Adipocyte (in vitro differentiated cells): ENCODE measurements at regions not wholly inside any gene's neighbourhood (a gene's known extent, or its start where the extent isn't known, plus 50 kb on each side); places are given as distances from the start of the nearest gene placed in this dataset.

Source experiments
- DNase-seq: peaks from one replicate; pipeline ENCODE4 v3.0.0-alpha.2; 2015; ENCODE audit warnings: low read depth
- H3K27me3 ChIP-seq: replicated peaks from 2 replicates; pipeline ENCODE4 v1.7.0; 2013; ENCODE audit warnings: mild to moderate bottlenecking, low read length, moderate library complexity; ENCODE audit not compliant: control insufficient read depth, insufficient read depth
- H3K36me3 ChIP-seq: 2 replicates; pipeline ENCODE4 v1.7.0; 2013; ENCODE audit warnings: low read length, mild to moderate bottlenecking, moderate library complexity; ENCODE audit not compliant: control insufficient read depth, insufficient read depth, severe bottlenecking
- H3K4me1 ChIP-seq: 2 replicates; pipeline ENCODE4 v1.7.0; 2013; ENCODE audit warnings: mild to moderate bottlenecking, low read length, moderate library complexity; ENCODE audit not compliant: control insufficient read depth, insufficient read depth
- H3K4me3 ChIP-seq: 2 replicates; pipeline ENCODE4 v1.7.0; 2013; ENCODE audit warnings: mild to moderate bottlenecking, low read length, moderate library complexity
- H3K9ac ChIP-seq: 2 replicates; pipeline ENCODE4 v1.7.0; 2013; ENCODE audit warnings: mild to moderate bottlenecking, low read length, moderate library complexity
- H3K9me3 ChIP-seq: 2 replicates; pipeline ENCODE4 v1.7.0; 2013; ENCODE audit warnings: mild to moderate bottlenecking, low read length, moderate library complexity; ENCODE audit not compliant: control insufficient read depth

DNA sequence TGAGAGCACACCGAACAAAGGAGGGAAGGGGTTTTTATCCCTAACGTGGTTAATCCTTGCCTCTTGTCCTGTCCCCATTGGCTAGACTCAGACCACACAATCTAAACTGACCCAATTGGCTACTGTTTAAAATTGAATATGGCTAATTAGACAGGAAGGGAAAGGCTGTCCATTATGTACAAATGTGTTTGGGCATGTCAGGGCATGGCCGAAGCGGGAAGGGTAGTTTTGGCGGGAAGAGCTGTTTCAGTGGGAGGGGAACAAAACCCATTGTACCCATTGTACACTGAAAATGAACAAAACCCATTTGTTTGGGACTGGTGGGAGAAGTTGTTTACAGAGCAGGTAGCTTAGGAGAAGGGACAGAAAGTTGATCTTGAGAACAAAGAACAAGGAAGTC lies 330.9 kb upstream of the POU1F1 start:
- no peak overlapping the region for H3K4me3 ChIP-seq
- H3K27me3 ChIP-seq, result no peaks in the 10 kb centered on the region
- no peaks in the 10 kb centered on the region for H3K36me3 ChIP-seq
- DNase-seq, result no peak
- H3K4me1 ChIP-seq, result no peaks in the 10 kb centered on the region
- no peak overlapping the region for H3K9ac ChIP-seq
- peaks cover 10% of the 10 kb centered on the region for H3K9me3 ChIP-seq

GRCh38 chr3:87595798-87596197 lies 319.4 kb upstream of the POU1F1 start:
- no peak overlapping the region for H3K9ac ChIP-seq
- no peak for DNase-seq
- H3K4me3 ChIP-seq, result no peak overlapping the region
- no peaks in the 10 kb centered on the region for H3K4me1 ChIP-seq
- no peaks in the 10 kb centered on the region for H3K36me3 ChIP-seq
- no peaks in the 10 kb centered on the region for H3K9me3 ChIP-seq
- H3K27me3 ChIP-seq, result no peaks in the 10 kb centered on the region

GRCh38 chr3:87581240-87581639 lies 304.9 kb upstream of the POU1F1 start:
- no peak for DNase-seq
- no peaks in the 10 kb centered on the region for H3K9me3 ChIP-seq
- no peak overlapping the region for H3K4me3 ChIP-seq
- H3K9ac ChIP-seq, result no peak overlapping the region
- no peaks in the 10 kb centered on the region for H3K27me3 ChIP-seq
- no peaks in the 10 kb centered on the region for H3K4me1 ChIP-seq
- H3K36me3 ChIP-seq, result no peaks in the 10 kb centered on the region

DNA sequence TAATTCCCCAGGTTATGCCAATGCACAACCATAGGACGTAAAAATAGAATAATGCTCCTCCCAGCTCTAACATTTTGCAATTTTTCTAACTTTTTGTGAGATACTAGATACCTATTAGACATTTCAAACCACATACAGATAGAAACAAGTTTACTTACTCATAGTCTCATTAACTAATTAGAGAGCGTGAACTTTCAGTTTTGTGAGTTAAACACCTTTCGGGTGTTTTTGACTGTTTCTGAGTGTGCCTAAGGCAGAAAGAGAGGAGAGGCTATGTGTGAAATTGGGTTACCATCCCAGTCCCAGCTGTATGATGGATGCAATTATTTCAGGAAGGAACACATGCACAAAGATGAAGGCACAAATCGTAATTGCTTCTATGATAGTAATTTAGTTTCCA lies 300.4 kb upstream of the POU1F1 start:
- DNase-seq, result no peak
- H3K9me3 ChIP-seq, result no peaks in the 10 kb centered on the region
- H3K9ac ChIP-seq, result no peak overlapping the region
- no peaks in the 10 kb centered on the region for H3K27me3 ChIP-seq
- no peaks in the 10 kb centered on the region for H3K36me3 ChIP-seq
- H3K4me1 ChIP-seq, result no peaks in the 10 kb centered on the region
- H3K4me3 ChIP-seq, result no peak overlapping the region

DNA sequence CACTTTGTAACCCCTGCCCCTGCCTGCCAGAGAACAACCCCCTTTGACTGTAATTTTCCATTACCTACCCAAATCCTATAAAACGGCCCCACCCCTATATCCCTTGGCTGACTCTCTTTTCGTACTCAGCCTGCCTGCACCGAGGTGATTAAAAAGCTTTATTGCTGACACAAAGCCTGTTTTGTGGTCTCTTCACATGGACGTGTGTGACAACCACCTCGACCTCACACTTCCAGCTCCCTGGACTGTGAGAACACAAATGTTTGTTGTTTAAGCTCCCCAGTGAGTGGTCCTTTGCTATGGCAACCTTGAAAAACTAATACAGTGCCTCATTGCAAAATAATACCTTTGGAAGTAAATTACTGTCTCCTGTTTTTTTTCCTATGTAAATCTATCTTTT lies 299.2 kb upstream of the POU1F1 start:
- no peak for DNase-seq
- Histone ChIP-seq H3K27me3 (no peaks in the 10 kb centered on the region), H3K4me1 (no peaks in the 10 kb centered on the region), H3K36me3 (no peaks in the 10 kb centered on the region), H3K9me3 (no peaks in the 10 kb centered on the region), H3K9ac (no peak overlapping the region), H3K4me3 (no peak overlapping the region)

- Histone ChIP-seq H3K36me3 (no peaks in the 10 kb centered on the region), H3K9me3 (no peaks in the 10 kb centered on the region), H3K27me3 (no peaks in the 10 kb centered on the region), H3K4me3 (no peak overlapping the region), H3K4me1 (no peaks in the 10 kb centered on the region), H3K9ac (no peak overlapping the region)
- no peak for DNase-seq
These were observed 291.9 kb upstream of the POU1F1 start for GRCh38 chr3:87568331-87568730.

DNA sequence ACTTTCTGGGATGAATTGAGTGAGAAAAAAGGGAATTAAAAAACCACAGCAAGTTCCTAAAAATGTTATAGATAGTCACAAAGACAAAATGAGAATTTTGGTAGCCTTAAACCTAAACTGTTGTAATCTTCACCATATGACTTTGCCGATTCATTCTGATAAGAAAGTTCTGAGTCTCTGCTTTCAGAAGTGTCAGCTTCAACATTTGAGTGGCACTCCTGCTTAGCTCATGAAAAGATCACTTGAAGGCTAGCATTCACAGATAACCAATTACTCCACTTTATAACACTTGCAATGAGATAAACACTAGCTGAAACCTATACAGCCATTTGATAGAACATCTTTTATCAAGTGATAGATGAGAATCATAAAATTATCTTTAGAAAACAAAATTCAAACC lies 288.1 kb upstream of the POU1F1 start:
- DNase-seq, result no peak
- Histone ChIP-seq H3K4me1 (no peaks in the 10 kb centered on the region), H3K36me3 (no peaks in the 10 kb centered on the region), H3K9me3 (no peaks in the 10 kb centered on the region), H3K9ac (no peak overlapping the region), H3K4me3 (no peak overlapping the region), H3K27me3 (no peaks in the 10 kb centered on the region)

- Histone ChIP-seq H3K4me3 (no peak overlapping the region), H3K4me1 (no peaks in the 10 kb centered on the region), H3K9ac (no peak overlapping the region), H3K36me3 (no peaks in the 10 kb centered on the region), H3K27me3 (no peaks in the 10 kb centered on the region), H3K9me3 (no peaks in the 10 kb centered on the region)
- DNase-seq, result no peak
These were observed 287.3 kb upstream of the POU1F1 start for GRCh38 chr3:87563712-87564111.

- Histone ChIP-seq H3K9ac (no peak overlapping the region), H3K36me3 (no peaks in the 10 kb centered on the region), H3K27me3 (no peaks in the 10 kb centered on the region), H3K4me1 (no peaks in the 10 kb centered on the region), H3K4me3 (no peak overlapping the region), H3K9me3 (no peaks in the 10 kb centered on the region)
- no peak for DNase-seq
These were observed 282.1 kb upstream of the POU1F1 start for GRCh38 chr3:87558492-87558891.

DNA sequence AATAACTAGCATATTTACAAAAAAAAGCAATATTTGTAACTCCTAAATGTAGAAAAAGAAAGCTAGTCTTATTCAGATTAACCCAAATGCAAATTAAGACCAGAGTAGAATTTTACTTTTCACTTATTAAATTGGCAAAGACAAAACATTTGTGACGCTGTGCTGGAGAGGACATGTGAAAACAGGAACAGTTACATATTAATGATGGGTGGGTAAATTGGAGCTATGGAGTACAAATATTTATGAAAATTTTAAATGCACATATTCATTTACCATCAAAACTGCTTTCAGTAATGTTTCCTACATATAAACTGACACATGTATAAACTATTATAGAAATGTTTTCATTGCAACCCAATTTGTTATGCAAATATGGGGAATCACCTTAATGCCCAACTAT lies 278.9 kb upstream of the POU1F1 start:
- Histone ChIP-seq H3K4me3 (no peak overlapping the region), H3K4me1 (no peaks in the 10 kb centered on the region), H3K9ac (no peak overlapping the region), H3K36me3 (no peaks in the 10 kb centered on the region), H3K9me3 (no peaks in the 10 kb centered on the region), H3K27me3 (no peaks in the 10 kb centered on the region)
- no peak for DNase-seq

DNA sequence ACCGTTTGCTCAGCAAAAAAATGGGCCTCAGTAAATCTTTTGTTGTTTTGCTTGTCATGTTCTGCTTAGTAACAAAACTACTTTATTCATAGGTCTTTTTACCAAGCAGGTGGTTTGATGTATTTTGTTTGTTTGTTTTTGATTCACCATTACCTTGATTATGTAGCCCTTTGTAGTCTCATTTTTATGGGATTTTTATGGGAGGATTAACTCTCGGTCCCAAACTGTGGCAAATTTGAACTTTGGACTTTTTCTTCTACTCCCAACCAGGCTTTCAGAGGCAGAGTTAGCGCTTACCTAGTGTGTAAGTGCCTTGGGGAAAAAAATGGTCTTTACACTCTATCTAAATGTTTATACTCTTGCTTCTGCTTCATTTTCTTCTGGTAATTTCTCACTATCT lies 276.7 kb upstream of the POU1F1 start:
- Histone ChIP-seq H3K9ac (no peak overlapping the region), H3K27me3 (no peaks in the 10 kb centered on the region), H3K4me1 (no peaks in the 10 kb centered on the region), H3K36me3 (no peaks in the 10 kb centered on the region), H3K4me3 (no peak overlapping the region), H3K9me3 (no peaks in the 10 kb centered on the region)
- DNase-seq, result no peak

DNA sequence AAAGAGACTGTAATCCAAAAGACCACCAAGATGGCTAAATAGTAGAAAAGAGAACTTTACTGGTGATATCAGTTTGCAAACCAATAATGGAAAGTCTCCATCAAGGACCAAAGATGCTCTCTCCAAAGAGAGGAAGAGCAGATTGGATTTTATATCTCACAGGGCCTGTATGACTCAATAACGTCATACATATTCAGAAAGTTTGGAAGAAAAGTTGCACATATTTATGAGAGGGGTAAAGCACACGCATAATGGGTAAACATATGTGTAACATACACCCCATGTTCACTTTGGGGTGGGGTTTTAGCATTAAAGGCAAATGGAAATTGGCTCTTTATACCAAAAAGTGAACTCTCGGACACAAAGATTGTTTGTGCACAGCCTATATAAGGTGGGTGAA lies 274.5 kb upstream of the POU1F1 start:
- H3K4me1 ChIP-seq, result no peaks in the 10 kb centered on the region
- H3K9me3 ChIP-seq, result no peaks in the 10 kb centered on the region
- H3K27me3 ChIP-seq, result no peaks in the 10 kb centered on the region
- no peaks in the 10 kb centered on the region for H3K36me3 ChIP-seq
- no peak overlapping the region for H3K9ac ChIP-seq
- DNase-seq, result no peak
- H3K4me3 ChIP-seq, result no peak overlapping the region
